CD4-positive, alpha-beta T cell (primary cell): ENCODE measurements at regions not wholly inside any gene's neighbourhood (a gene's known extent, or its start where the extent isn't known, plus 50 kb on each side); places are given as distances from the start of the nearest gene placed in this dataset.
"Not testable (repeated sequence)": the region's sequence is repeated elsewhere in the genome, so short reads cannot be mapped to it uniquely, and the experiment has no call there.

Source experiments
- ATAC-seq: fragments of 200-7000 bp; cut with Tn5 transposase; one replicate; pipeline ENCODE4 v1.10.0; 2022; ENCODE audit warnings: mild to moderate bottlenecking; ENCODE audit not compliant: poor library complexity
- CTCF ChIA-PET: fragments of 350-600 bp; sonication (Branson Sonifier 250); formaldehyde crosslinking; loops from one replicate; lab custom pipeline; 2021; ENCODE audit warnings: antibody characterized with exemption, inconsistent platforms; lab: Charles Lee
- POLR2A ChIA-PET: fragments of 350-600 bp; sonication (Branson Sonifier 250); formaldehyde crosslinking; loops from one replicate; lab custom pipeline; 2021; ENCODE audit warnings: antibody characterized with exemption, inconsistent platforms; lab: Charles Lee
- DNase-seq, 14 experiments: peaks; one replicate each; pipeline ENCODE4 v3.0.0-alpha.2; 2013 to 2020; ENCODE audit warnings: mixed read lengths in 2 of 14
- H3K27ac ChIP-seq, 2 donors: one replicate each; pipeline versions ENCODE4 v1.5.1 to v1.7.0; 2013; ENCODE audit warnings: low read length in 2 of 2, low read depth in 1 of 2, mild to moderate bottlenecking in 1 of 2
- H3K27me3 ChIP-seq, 2 experiments: 1 replicate in 1 of 2; 2 replicates in 1 of 2; pipeline versions ENCODE4 v1.6.1 to v1.7.0; 2013; ENCODE audit warnings: low read length in 2 of 2, control low read depth in 1 of 2, mild to moderate bottlenecking in 1 of 2, moderate library complexity in 1 of 2; ENCODE audit not compliant: insufficient read depth in 2 of 2, control insufficient read depth in 1 of 2
- H3K36me3 ChIP-seq: one replicate; pipeline ENCODE4 v1.6.1; 2013; ENCODE audit warnings: low read length, control low read depth; ENCODE audit not compliant: insufficient read depth
- H3K4me1 ChIP-seq: one replicate; pipeline ENCODE4 v1.6.1; 2013; ENCODE audit warnings: low read length, control low read depth; ENCODE audit not compliant: insufficient read depth
- H3K4me3 ChIP-seq: one replicate; pipeline ENCODE4 v1.5.1; 2013; ENCODE audit warnings: mild to moderate bottlenecking, low read length, moderate library complexity
- H3K9me3 ChIP-seq, 2 experiments: 1 replicate in 1 of 2; 2 replicates in 1 of 2; pipeline versions ENCODE4 v1.6.1 to v1.7.0; 2013; ENCODE audit warnings: low read length in 2 of 2, mild to moderate bottlenecking in 2 of 2, control low read depth in 1 of 2, moderate library complexity in 1 of 2; ENCODE audit not compliant: control insufficient read depth in 1 of 2, insufficient read depth in 1 of 2
- H3K27ac Mint-ChIP-seq: one replicate; pipeline ENCODE4 v1.8.0; 2020; ENCODE audit warnings: mixed read lengths
- H3K27me3 Mint-ChIP-seq: one replicate; pipeline ENCODE4 v1.8.0; 2021; ENCODE audit warnings: mixed read lengths
- H3K36me3 Mint-ChIP-seq: one replicate; pipeline ENCODE4 v1.8.0; 2021; ENCODE audit warnings: low read depth, mixed read lengths
- H3K4me1 Mint-ChIP-seq: one replicate; pipeline ENCODE4 v1.8.0; 2021; ENCODE audit warnings: low read depth, mixed read lengths
- H3K4me3 Mint-ChIP-seq: one replicate; pipeline ENCODE4 v1.8.0; 2020; ENCODE audit warnings: mild to moderate bottlenecking, mixed read lengths
- H3K9me3 Mint-ChIP-seq: one replicate; pipeline ENCODE4 v1.8.0; 2020; ENCODE audit warnings: mixed read lengths
- CTCF ChIP-seq: fragments of 200-600 bp; IDR thresholded peaks from one replicate; pipeline ENCODE4 v1.8.0; 2022; ENCODE audit warnings: antibody characterized with exemption, mild to moderate bottlenecking
- intact Hi-C, 2 experiments: fragments of 100-400 bp; cut with DNase I in 1 of 2; cut with micrococcal nuclease in 1 of 2; formaldehyde crosslinking; loops; one replicate each; pipeline versions ENCODE4 v1.15.1 to v1.9.0; 2023 to 2025; cut with DNase I, micrococcal nuclease

- DNase-seq (no peak), ATAC-seq (no peak)
- TF ChIP-seq CTCF = no peak
- no peaks in the 10 kb centered on the region for H3K4me1 ChIP-seq
- H3K36me3 ChIP-seq = no peaks in the 10 kb centered on the region
- no peaks in the 10 kb centered on the region for H3K9me3 Mint-ChIP-seq
- no peak overlapping the region for H3K4me3 ChIP-seq
- ChIA-PET POLR2A (no interaction called here), CTCF (no interaction called here)
- H3K27me3 Mint-ChIP-seq = no peaks in the 10 kb centered on the region
- H3K4me3 Mint-ChIP-seq = no peak overlapping the region
- intact Hi-C loops = no loop called here
- no peak overlapping the region for H3K27ac ChIP-seq
- no peaks in the 10 kb centered on the region for H3K27me3 ChIP-seq
- peaks cover 0 to 10% of the 10 kb centered on the region in 2 experiments for H3K9me3 ChIP-seq
- H3K27ac Mint-ChIP-seq = no peak overlapping the region
- H3K4me1 Mint-ChIP-seq = no peaks in the 10 kb centered on the region
- no peaks in the 10 kb centered on the region for H3K36me3 Mint-ChIP-seq
These were observed 457.3 kb upstream of the MIR17HG start for GRCh38 chr13:90889906-90890834.

GRCh38 chr13:90891329-90891728, 456.2 kb upstream of the MIR17HG start:
- intact Hi-C loops = no loop called here
- DNase-seq (no peak), ATAC-seq (no peak)
- Histone ChIP-seq H3K27ac (no peak overlapping the region), H3K4me1 (no peaks in the 10 kb centered on the region), H3K27me3 (no peaks in the 10 kb centered on the region), H3K4me3 (no peak overlapping the region), H3K9me3 (peaks cover 0 to 10% of the 10 kb centered on the region in 2 experiments), H3K36me3 (no peaks in the 10 kb centered on the region)
- Mint-ChIP-seq H3K36me3 (no peaks in the 10 kb centered on the region), H3K27ac (no peak overlapping the region), H3K27me3 (no peaks in the 10 kb centered on the region), H3K4me1 (no peaks in the 10 kb centered on the region), H3K4me3 (no peak overlapping the region), H3K9me3 (no peaks in the 10 kb centered on the region)
- TF ChIP-seq CTCF = no peak
- ChIA-PET POLR2A (no interaction called here), CTCF (no interaction called here)

- H3K4me1 ChIP-seq, H3K27me3 ChIP-seq, H3K4me1 Mint-ChIP-seq, H3K27ac Mint-ChIP-seq, H3K4me3 Mint-ChIP-seq, POLR2A ChIA-PET, intact Hi-C loops, DNase-seq, H3K27me3 Mint-ChIP-seq, CTCF ChIA-PET, H3K27ac ChIP-seq, H3K9me3 Mint-ChIP-seq, ATAC-seq, H3K4me3 ChIP-seq, H3K36me3 Mint-ChIP-seq, H3K36me3 ChIP-seq: not testable (repeated sequence)
- H3K9me3 ChIP-seq = peaks cover 0 to 10% of the 10 kb centered on the region in 2 experiments
These were observed 454.3 kb upstream of the MIR17HG start for GRCh38 chr13:90893199-90893598.
